HCT116 (cell line): ENCODE measurements at regions not wholly inside any gene's neighbourhood (a gene's known extent, or its start where the extent isn't known, plus 50 kb on each side); places are given as distances from the start of the nearest gene placed in this dataset.

Experiments used
- ATAC-seq: fragments of 200-7000 bp; cut with Tn5 transposase; 2 replicates; pipeline ENCODE4 v1.9.1; 2020; ENCODE audit warnings: mild to moderate bottlenecking, moderate library complexity
- BruUV-seq: library from RNA; stranded (reverse); fragments of 400-500 nt; replicated peaks from 2 replicates; lab custom pipeline; 2021; lab: Mats Ljungman, UMichigan
- CTCF ChIA-PET: fragments of 300-600 bp; sonication (Branson Sonifier 250); formaldehyde crosslinking; loops from one replicate; lab custom pipeline; 2021; ENCODE audit warnings: antibody characterized with exemption; lab: Charles Lee
- POLR2A ChIA-PET: fragments of 300-600, 350-600 bp; sonication (Branson Sonifier 250); formaldehyde crosslinking; loops from one replicate; lab custom pipeline; 2021; ENCODE audit warnings: antibody characterized with exemption; lab: Charles Lee
- RAD21 ChIA-PET, 2 experiments: fragments of 300-600 bp; sonication (Branson Sonifier 250); formaldehyde crosslinking; loops; one replicate each; lab custom pipeline; 2023; ENCODE audit warnings: low total read pairs in 2 of 2; ENCODE audit not compliant: uncharacterized antibody in 2 of 2, unreplicated experiment in 2 of 2, low non-redundant PET in 1 of 2; lab: Charles Lee
- DNase-seq: peaks from one replicate; pipeline ENCODE4 v3.0.0-alpha.2; 2010; ENCODE audit warnings: low read depth, low spot score
- H2AFZ ChIP-seq: fragments of 200-600 bp; shearing (Covaris generic), sonication (generic); 2 replicates; pipeline ENCODE4 v1.6.1; 2017; ENCODE audit warnings: low read depth, mixed run types, mixed read lengths, antibody characterized with exemption, low read length; ENCODE audit not compliant: poor library complexity, severe bottlenecking
- H3K27ac ChIP-seq: 2 replicates; pipeline ENCODE4 v1.5.1; 2012; ENCODE audit warnings: low read depth, low read length
- H3K27me3 ChIP-seq: fragments of 200-600 bp; sonication (generic); 2 replicates; pipeline ENCODE4 v1.6.1; 2016; ENCODE audit warnings: mixed run types, low read length, mixed read lengths; ENCODE audit not compliant: insufficient read depth
- H3K36me3 ChIP-seq, 2 experiments: fragments of 200-500 bp in 1 of 2; fragments of 200-600 bp in 1 of 2; sonication (Bioruptor generic) in 1 of 2; sonication (generic) in 1 of 2; 2 replicates each; pipeline versions ENCODE4 v1.5.1 to v1.6.1; 2014 to 2016; ENCODE audit warnings: low read length in 2 of 2, inconsistent platforms in 1 of 2, mixed read lengths in 1 of 2, mixed run types in 1 of 2; ENCODE audit not compliant: insufficient read depth in 2 of 2, control insufficient read depth in 1 of 2
- H3K4me1 ChIP-seq, 2 experiments: fragments of 200-600 bp in 1 of 2; sonication (generic) in 1 of 2; 2 replicates each; pipeline versions ENCODE4 v1.5.1 to v1.6.1; 2012 to 2017; ENCODE audit warnings: low read length in 2 of 2, inconsistent platforms in 1 of 2, mild to moderate bottlenecking in 1 of 2, mixed read lengths in 1 of 2, mixed run types in 1 of 2, moderate library complexity in 1 of 2; ENCODE audit not compliant: insufficient read depth in 2 of 2, control insufficient read depth in 1 of 2
- H3K4me2 ChIP-seq: fragments of 200-600 bp; sonication (generic); 2 replicates; pipeline ENCODE4 v1.6.1; 2017; ENCODE audit warnings: mixed run types, low read length, mixed read lengths
- H3K4me3 ChIP-seq, 2 experiments: fragments of 200-600 bp in 1 of 2; sonication (generic) in 1 of 2; replicated peaks in 1 of 2; 2 replicates each; pipeline ENCODE4 v1.5.1; 2011 to 2016; ENCODE audit warnings: low read length in 2 of 2, control low read depth in 1 of 2, low read depth in 1 of 2, mild to moderate bottlenecking in 1 of 2, mixed read lengths in 1 of 2, mixed run types in 1 of 2
- H3K79me2 ChIP-seq: fragments of 200-600 bp; sonication (generic); 2 replicates; pipeline ENCODE4 v1.6.1; 2017; ENCODE audit warnings: mild to moderate bottlenecking, mixed run types, low read length, moderate library complexity, mixed read lengths; ENCODE audit not compliant: insufficient read depth
- H3K9ac ChIP-seq: fragments of 200-600 bp; sonication (generic); 2 replicates; pipeline ENCODE4 v1.6.1; 2016; ENCODE audit warnings: low read length, mixed read lengths
- H3K9me2 ChIP-seq: fragments of 200-600 bp; sonication (generic), shearing (Covaris generic); 2 replicates; pipeline ENCODE4 v1.6.1; 2017; ENCODE audit warnings: mixed run types, mild to moderate bottlenecking, moderate library complexity; ENCODE audit not compliant: insufficient read depth
- H3K9me3 ChIP-seq, 2 experiments: fragments of 200-500 bp in 1 of 2; fragments of 200-600 bp in 1 of 2; sonication (Bioruptor generic) in 1 of 2; sonication (generic) in 1 of 2; 2 replicates each; pipeline ENCODE4 v1.6.1; 2014 to 2017; ENCODE audit warnings: low read length in 2 of 2, mixed read lengths in 2 of 2, inconsistent platforms in 1 of 2, low read depth in 1 of 2, mild to moderate bottlenecking in 1 of 2, mixed run types in 1 of 2, moderate library complexity in 1 of 2; ENCODE audit not compliant: control insufficient read depth in 1 of 2, insufficient read depth in 1 of 2
- H4K20me1 ChIP-seq: fragments of 200-600 bp; sonication (generic), shearing (Covaris generic); 2 replicates; pipeline ENCODE4 v1.6.1; 2017; ENCODE audit warnings: mixed run types, mild to moderate bottlenecking, moderate library complexity; ENCODE audit not compliant: insufficient read depth
- CEBPB ChIP-seq: IDR thresholded peaks from 2 replicates; pipeline ENCODE4 v1.6.1; 2012; ENCODE audit warnings: low read depth
- POLR2AphosphoS5 ChIP-seq: IDR thresholded peaks from 2 replicates; pipeline ENCODE4 v1.6.1; 2011; ENCODE audit warnings: mild to moderate bottlenecking, low read depth, low read length, moderate library complexity
- intact Hi-C: fragments of 100-400 bp; cut with micrococcal nuclease; formaldehyde crosslinking; loops from 2 replicates; pipeline ENCODE4 v1.10.0; 2022
- TF ChIP-seq, protein P1 (sequence below), 3 experiments: fragments of 200-600 bp in 1 of 3; sonication (generic) in 1 of 3; IDR thresholded peaks in 2 of 3; conservative IDR thresholded peaks in 1 of 3; 2 replicates each; pipeline ENCODE4 v1.5.1; 2012 to 2017; ENCODE audit warnings: low read depth in 2 of 3, low read length in 2 of 3, antibody characterized with exemption in 1 of 3, borderline replicate concordance in 1 of 3, control low read depth in 1 of 3, mild to moderate bottlenecking in 1 of 3, mixed read lengths in 1 of 3, mixed run types in 1 of 3, moderate library complexity in 1 of 3; ENCODE audit not compliant: insufficient read depth in 1 of 3
- TF ChIP-seq, protein P2 (sequence below): IDR thresholded peaks from 2 replicates; pipeline ENCODE4 v1.6.1; 2012

DNA sequence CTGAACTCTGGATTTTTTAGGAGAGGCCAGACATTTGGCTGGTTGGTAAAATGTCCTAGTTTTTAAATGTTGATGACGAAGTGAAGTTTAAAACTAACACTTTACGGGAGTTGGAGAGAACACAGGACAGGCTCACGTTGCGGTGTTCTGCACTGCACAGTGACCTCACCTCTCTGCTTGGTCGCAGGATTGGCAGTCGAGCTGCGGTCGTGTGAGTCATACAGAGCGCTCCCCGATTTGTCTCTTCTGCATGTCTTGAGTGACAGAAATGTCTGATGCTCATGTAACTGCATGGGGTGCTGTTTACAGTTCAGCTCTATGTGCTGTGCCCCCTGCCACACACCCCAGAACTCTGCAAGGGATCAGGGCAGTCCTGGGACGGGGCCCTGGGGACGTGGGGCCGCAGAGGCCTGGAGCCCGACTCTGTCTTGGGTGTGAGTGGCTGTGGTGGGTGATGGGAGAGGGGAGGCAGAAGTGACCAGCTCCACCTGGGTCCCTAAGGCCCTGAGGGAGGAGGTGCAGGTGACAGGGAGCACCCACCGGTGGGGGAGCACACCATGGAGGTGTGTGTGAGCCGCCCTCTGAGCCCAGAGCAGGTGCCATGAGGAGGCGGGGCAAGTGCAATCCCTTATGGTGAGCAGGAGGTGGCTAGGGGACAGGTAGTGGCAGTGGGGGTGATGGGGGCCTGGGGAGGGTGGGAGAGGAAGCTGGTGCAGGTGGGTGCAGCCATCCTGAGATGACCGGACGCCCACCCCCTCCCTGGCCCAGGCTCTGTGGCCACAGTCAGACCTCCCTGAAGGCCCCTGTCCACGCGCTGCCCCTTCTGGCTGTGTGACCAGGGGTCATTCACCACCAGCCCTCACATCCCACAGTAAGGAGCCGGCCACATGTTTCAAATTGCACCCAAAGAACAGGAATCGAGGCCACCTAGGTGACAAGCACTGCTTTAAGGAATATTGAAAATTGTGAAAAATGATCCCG is 77.9 kb upstream of the ADRA2C start (continued):
- TF ChIP-seq CEBPB: no peak

DNA sequence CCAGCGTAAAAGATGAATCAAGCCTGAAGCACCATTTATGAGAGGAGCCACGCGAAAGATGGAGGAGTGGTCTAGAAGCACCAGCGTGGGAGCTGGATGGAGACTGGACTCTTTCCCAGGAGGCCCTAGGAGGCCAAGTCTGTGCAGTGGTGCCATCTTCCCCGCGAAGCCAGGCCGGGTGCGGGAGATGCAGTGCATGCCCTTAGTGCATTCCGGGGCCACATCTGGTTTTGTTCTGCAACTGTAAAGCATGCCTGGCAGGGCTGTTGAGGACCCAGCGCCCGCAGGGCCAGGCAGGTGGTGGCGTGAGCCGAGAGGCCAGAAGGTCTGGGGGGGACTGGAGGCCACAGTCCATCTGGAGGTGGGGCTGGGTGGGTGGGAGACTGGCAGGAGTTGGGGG is 78.6 kb upstream of the ADRA2C start:
- no peak for ATAC-seq
- TF ChIP-seq, protein P1, sequence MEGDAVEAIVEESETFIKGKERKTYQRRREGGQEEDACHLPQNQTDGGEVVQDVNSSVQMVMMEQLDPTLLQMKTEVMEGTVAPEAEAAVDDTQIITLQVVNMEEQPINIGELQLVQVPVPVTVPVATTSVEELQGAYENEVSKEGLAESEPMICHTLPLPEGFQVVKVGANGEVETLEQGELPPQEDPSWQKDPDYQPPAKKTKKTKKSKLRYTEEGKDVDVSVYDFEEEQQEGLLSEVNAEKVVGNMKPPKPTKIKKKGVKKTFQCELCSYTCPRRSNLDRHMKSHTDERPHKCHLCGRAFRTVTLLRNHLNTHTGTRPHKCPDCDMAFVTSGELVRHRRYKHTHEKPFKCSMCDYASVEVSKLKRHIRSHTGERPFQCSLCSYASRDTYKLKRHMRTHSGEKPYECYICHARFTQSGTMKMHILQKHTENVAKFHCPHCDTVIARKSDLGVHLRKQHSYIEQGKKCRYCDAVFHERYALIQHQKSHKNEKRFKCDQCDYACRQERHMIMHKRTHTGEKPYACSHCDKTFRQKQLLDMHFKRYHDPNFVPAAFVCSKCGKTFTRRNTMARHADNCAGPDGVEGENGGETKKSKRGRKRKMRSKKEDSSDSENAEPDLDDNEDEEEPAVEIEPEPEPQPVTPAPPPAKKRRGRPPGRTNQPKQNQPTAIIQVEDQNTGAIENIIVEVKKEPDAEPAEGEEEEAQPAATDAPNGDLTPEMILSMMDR (IDR thresholded peaks at IDR 0.05 in 2 of 3, conservative IDR thresholded peaks at IDR 0.05 in 1 of 3; ENCODE audit: borderline replicate concordance in 1 of 3, insufficient read depth in 1 of 3, low read depth in 2 of 3, low read length in 2 of 3): no peak
- no peak for TF ChIP-seq POLR2AphosphoS5
- TF ChIP-seq, protein P2, sequence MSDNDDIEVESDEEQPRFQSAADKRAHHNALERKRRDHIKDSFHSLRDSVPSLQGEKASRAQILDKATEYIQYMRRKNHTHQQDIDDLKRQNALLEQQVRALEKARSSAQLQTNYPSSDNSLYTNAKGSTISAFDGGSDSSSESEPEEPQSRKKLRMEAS: no peak
- no peak overlapping the region for H2AFZ ChIP-seq
- H3K4me1 ChIP-seq: no peaks in the 10 kb centered on the region
- no peaks in the 10 kb centered on the region for H4K20me1 ChIP-seq
- H3K36me3 ChIP-seq: no peaks in the 10 kb centered on the region
- no peak overlapping the region for H3K4me2 ChIP-seq
- ChIA-PET POLR2A (no interaction called here), RAD21 (no interaction called here), CTCF (no interaction called here)
- no peaks in the 10 kb centered on the region for H3K9me2 ChIP-seq
- DNase-seq: no peak
- no peaks in the 10 kb centered on the region for H3K79me2 ChIP-seq
- no peaks in the 10 kb centered on the region for H3K9me3 ChIP-seq
- no TSS peak for BruUV-seq
- H3K4me3 ChIP-seq: no peak overlapping the region
- no peaks in the 10 kb centered on the region for H3K27me3 ChIP-seq
- H3K9ac ChIP-seq: no peak overlapping the region
- no peak overlapping the region for H3K27ac ChIP-seq
- intact Hi-C loops: no loop called here
